NB4 (cell line): ENCODE measurements at regions not wholly inside any gene's neighbourhood (a gene's known extent, or its start where the extent isn't known, plus 50 kb on each side); places are given as distances from the start of the nearest gene placed in this dataset.

Experiments used
- DNase-seq: peaks from one replicate; pipeline ENCODE4 v3.0.0; 2010; ENCODE audit warnings: low read depth
- H3K4me3 ChIP-seq: one replicate; pipeline ENCODE4 v1.5.1; 2011; ENCODE audit warnings: mild to moderate bottlenecking, low read depth, low read length, moderate library complexity
- MYC ChIP-seq: IDR thresholded peaks from 2 replicates; pipeline ENCODE4 v1.6.1; 2011; ENCODE audit warnings: low read depth, low read length
- POLR2A ChIP-seq: IDR thresholded peaks from 2 replicates; pipeline ENCODE4 v1.6.1; 2011; ENCODE audit warnings: mild to moderate bottlenecking; ENCODE audit not compliant: insufficient read length; ENCODE audit errors: extremely low read depth
- TF ChIP-seq, protein P1 (sequence below): IDR thresholded peaks from one replicate; pipeline ENCODE4 v1.5.1; 2012; ENCODE audit warnings: low read depth, low read length
- TF ChIP-seq, protein P2 (sequence below): IDR thresholded peaks from 2 replicates; pipeline ENCODE4 v1.6.1; 2011; ENCODE audit warnings: low read depth, low read length

DNA sequence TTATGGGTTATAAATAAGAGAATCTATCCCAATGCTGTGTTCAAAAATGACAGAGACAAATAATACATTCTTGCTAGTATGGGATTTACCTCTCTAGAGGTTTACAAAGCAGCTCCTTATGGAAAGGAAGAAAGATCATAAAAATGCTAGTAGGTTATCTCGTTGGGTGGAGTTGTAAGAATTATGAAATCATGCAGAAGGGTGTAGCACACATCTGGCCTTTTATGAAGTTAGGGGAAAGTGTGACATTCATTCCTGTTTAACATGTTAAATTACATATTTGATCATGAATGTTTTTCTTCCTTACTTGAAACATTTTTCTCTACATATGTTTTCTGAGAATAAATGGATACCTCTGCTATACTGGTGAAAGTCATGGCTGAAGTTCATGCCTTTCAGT is 414.2 kb downstream of the SH3GL2 start:
- TF ChIP-seq, protein P1, sequence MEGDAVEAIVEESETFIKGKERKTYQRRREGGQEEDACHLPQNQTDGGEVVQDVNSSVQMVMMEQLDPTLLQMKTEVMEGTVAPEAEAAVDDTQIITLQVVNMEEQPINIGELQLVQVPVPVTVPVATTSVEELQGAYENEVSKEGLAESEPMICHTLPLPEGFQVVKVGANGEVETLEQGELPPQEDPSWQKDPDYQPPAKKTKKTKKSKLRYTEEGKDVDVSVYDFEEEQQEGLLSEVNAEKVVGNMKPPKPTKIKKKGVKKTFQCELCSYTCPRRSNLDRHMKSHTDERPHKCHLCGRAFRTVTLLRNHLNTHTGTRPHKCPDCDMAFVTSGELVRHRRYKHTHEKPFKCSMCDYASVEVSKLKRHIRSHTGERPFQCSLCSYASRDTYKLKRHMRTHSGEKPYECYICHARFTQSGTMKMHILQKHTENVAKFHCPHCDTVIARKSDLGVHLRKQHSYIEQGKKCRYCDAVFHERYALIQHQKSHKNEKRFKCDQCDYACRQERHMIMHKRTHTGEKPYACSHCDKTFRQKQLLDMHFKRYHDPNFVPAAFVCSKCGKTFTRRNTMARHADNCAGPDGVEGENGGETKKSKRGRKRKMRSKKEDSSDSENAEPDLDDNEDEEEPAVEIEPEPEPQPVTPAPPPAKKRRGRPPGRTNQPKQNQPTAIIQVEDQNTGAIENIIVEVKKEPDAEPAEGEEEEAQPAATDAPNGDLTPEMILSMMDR, result no peak
- TF ChIP-seq POLR2A (no peak), MYC (no peak)
- TF ChIP-seq, protein P2, sequence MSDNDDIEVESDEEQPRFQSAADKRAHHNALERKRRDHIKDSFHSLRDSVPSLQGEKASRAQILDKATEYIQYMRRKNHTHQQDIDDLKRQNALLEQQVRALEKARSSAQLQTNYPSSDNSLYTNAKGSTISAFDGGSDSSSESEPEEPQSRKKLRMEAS, result no peak
- no peak for DNase-seq
- no peak overlapping the region for H3K4me3 ChIP-seq

DNA sequence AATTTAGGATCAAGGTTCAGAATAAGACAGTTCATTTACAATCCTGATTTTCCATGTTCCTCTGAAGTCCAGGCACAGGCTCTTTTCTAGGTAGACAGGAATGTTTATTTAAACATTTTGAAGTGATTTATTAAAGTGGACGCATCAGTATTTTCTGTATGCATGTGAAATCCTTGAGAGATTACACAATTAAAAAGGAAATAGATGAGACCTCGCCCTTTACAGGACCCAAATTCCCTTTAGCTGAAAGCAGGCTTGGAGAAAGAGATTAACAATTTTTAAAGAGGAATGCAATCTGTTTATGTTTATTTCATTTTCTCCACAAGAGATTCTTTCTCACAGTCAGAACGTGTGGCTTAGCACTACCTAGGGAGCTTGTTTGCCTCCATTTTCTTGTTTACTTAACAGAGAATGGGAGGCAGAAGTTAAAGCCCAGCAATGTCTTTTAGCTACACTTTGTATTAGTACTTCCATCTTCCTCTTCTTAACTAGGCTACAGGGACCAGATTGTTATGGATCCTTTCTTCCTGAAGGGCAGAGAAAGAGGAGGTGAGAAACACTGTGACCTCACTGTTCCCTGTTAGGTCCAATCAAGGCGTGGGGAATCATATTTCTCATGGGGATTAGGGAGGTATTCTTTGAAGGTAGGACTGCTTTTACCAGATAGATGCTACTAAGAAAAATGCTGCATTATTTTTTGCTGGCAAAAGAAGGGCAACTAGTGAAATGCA is 416.0 kb downstream of the SH3GL2 start:
- no peak for DNase-seq
- TF ChIP-seq MYC (no peak), POLR2A (no peak)
- TF ChIP-seq, protein P2, result no peak
- TF ChIP-seq, protein P1, result no peak
- no peak overlapping the region for H3K4me3 ChIP-seq

DNA sequence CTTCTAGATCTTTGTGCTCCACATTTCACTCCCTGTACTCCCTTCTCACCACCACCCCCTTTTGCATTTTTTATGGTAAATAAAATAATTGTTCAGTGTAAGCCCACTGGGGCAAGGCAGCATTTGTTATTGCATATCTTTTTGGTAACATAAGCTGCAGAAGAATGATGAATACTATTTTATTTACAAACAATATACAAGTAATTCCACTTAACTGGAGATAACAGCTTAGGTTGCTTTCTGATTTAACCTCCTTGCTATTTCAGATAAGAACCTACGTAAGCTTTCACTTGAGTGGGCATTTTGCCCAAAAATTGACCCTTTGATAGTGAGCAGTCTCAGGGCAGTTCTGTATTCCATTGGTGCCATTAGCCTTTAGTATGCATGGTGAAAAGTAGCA is 417.9 kb downstream of the SH3GL2 start:
- H3K4me3 ChIP-seq, result no peak overlapping the region
- TF ChIP-seq, protein P1, result no peak
- no peak for TF ChIP-seq MYC
- TF ChIP-seq, protein P2, result no peak
- no peak for TF ChIP-seq POLR2A
- DNase-seq, result no peak

DNA sequence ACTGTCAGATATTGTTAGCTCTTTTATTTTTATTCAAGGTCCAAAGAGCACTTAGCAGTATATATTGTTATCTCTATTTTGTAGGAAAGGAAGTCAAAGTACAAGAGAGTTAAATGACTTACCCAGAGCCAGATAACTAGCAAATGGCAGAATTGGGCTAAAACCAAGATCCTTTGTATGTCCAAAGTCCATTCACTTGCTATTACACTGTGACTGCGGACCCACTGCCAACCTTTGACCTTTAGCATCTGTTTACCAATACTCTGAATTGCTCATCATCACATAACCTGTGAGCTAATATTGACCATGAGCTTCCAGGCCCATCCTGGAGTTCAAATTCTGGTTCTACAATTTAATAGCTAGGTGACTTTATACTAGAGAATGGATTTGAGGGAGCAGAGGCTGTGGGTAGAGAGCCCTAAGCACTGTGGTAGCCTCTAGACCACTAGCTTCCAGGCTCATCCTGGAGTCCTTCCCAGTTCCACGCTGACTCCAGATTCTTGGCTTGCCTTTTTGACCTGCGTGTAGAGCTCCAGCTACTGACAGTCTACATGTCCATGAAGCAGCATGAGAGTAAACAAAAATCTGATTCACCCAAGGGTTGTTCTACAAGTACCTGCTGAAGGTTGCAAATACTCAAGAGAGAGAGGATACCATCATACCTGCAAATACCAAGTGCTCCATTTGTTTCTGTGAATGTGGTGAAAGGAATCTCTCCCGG is 424.0 kb downstream of the SH3GL2 start:
- H3K4me3 ChIP-seq, result no peak overlapping the region
- no peak for TF ChIP-seq POLR2A
- TF ChIP-seq MYC, result no peak
- TF ChIP-seq, protein P1, result no peak
- TF ChIP-seq, protein P2, result no peak
- DNase-seq, result no peak

DNA sequence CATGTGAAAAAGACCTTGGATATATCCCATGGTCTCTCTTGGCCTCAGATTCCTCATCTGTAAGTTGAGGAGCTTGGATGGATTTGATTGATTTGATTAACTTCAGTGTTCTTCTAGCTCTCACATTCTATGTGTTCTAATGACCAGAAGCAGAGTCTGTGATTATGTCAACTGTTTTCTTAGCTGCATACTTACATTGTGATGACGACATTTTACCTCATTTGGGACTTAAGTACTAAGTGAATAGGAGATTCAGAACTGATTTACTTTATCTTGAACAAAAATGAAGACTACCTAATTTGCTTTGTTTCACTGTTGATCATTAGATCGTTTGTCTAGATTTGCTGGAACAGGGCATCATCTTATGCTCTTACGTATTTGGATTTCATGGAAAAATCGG is 427.7 kb downstream of the SH3GL2 start:
- DNase-seq, result no peak
- no peak for TF ChIP-seq MYC
- no peak for TF ChIP-seq POLR2A
- TF ChIP-seq, protein P2, result no peak
- no peak overlapping the region for H3K4me3 ChIP-seq

DNA sequence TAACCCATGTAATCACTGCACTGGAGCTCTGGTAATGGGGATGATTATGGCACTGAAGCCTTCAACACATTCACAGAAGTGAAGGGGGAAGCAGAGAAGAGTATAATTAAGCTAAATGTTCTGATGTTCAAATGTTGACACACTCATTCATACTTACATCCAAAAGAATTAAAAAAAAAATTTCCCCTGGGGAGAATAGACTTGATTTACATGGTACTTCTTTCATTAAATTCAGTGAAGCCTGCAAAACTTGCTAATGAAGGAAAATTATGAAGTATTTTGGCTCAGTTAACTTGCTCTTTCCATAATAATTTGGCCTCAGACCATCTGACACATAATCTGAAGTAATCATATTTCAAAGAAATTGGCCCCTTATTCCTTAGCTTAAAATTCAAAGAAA is 428.8 kb downstream of the SH3GL2 start:
- no peak for DNase-seq
- TF ChIP-seq MYC (no peak), POLR2A (no peak)
- TF ChIP-seq, protein P1, result no peak
- TF ChIP-seq, protein P2, result no peak
- no peak overlapping the region for H3K4me3 ChIP-seq
